Endothelial cell of umbilical vein (primary cell): ENCODE measurements at regions not wholly inside any gene's neighbourhood (a gene's known extent, or its start where the extent isn't known, plus 50 kb on each side); places are given as distances from the start of the nearest gene placed in this dataset.

Source experiments
- GATA2 ChIP-seq: IDR thresholded peaks from 2 replicates; pipeline ENCODE4 v1.7.0; 2011; ENCODE audit warnings: low read depth, mild to moderate bottlenecking, moderate library complexity, mixed read lengths, low read length; ENCODE audit not compliant: insufficient read length, insufficient read depth
- POLR2A ChIP-seq: IDR thresholded peaks from 2 replicates; pipeline ENCODE4 v1.6.1; 2012; ENCODE audit warnings: low read depth, mild to moderate bottlenecking, control low read depth, low read length
- TF ChIP-seq, protein P1 (sequence below), 2 donors: IDR thresholded peaks; 1 replicate in 1 of 2; 2 replicates in 1 of 2; pipeline ENCODE4 v1.5.1; 2011; ENCODE audit warnings: low read length in 2 of 2, mild to moderate bottlenecking in 2 of 2, moderate library complexity in 2 of 2, control low read depth in 1 of 2, inconsistent platforms in 1 of 2, low read depth in 1 of 2; ENCODE audit not compliant: insufficient read depth in 1 of 2; ENCODE audit errors: extremely low read depth in 1 of 2

DNA sequence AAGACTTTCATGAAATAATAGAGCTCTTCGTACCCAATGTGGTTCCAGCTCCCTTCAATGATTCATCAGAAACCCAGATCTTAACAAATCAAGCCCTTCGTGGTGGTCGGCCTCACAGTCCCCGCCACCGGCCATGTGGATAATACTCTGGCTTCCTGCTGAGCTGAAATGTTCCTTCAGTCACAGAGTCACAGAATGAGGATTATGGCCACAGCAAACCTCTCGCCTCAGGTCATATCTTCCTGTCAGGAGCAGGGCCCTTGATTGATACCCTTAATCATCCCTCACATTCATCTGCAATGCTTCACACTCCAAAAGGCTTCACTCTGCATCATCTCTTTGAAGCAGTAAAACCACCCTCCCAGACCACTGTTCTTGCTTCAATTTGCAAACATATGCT lies 452.6 kb downstream of the OCA2 start:
- TF ChIP-seq, protein P1, sequence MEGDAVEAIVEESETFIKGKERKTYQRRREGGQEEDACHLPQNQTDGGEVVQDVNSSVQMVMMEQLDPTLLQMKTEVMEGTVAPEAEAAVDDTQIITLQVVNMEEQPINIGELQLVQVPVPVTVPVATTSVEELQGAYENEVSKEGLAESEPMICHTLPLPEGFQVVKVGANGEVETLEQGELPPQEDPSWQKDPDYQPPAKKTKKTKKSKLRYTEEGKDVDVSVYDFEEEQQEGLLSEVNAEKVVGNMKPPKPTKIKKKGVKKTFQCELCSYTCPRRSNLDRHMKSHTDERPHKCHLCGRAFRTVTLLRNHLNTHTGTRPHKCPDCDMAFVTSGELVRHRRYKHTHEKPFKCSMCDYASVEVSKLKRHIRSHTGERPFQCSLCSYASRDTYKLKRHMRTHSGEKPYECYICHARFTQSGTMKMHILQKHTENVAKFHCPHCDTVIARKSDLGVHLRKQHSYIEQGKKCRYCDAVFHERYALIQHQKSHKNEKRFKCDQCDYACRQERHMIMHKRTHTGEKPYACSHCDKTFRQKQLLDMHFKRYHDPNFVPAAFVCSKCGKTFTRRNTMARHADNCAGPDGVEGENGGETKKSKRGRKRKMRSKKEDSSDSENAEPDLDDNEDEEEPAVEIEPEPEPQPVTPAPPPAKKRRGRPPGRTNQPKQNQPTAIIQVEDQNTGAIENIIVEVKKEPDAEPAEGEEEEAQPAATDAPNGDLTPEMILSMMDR (IDR thresholded peaks at IDR 0.05; ENCODE audit: extremely low read depth in 1 of 2, insufficient read depth in 1 of 2, low read depth in 1 of 2, low read length in 2 of 2): no peak
- TF ChIP-seq GATA2 (no peak), POLR2A (no peak)
